Stomach smooth muscle (tissue), 2 donors: ENCODE measurements at regions not wholly inside any gene's neighbourhood (a gene's known extent, or its start where the extent isn't known, plus 50 kb on each side); places are given as distances from the start of the nearest gene placed in this dataset.

Experiments used
- H3K27ac ChIP-seq: one replicate; pipeline ENCODE4 v1.7.0; 2013; ENCODE audit warnings: mild to moderate bottlenecking, low read length, inconsistent platforms
- H3K27me3 ChIP-seq, 2 donors: one replicate each; pipeline ENCODE4 v1.7.0; 2013; ENCODE audit warnings: low read length in 2 of 2; ENCODE audit not compliant: insufficient read depth in 2 of 2, control insufficient read depth in 1 of 2
- H3K36me3 ChIP-seq, 2 donors: one replicate each; pipeline ENCODE4 v1.7.0; 2013; ENCODE audit warnings: low read length in 2 of 2; ENCODE audit not compliant: control insufficient read depth in 2 of 2, insufficient read depth in 2 of 2
- H3K4me1 ChIP-seq: one replicate; pipeline ENCODE4 v1.7.0; 2013; ENCODE audit warnings: low read length; ENCODE audit not compliant: control insufficient read depth, insufficient read depth
- H3K4me3 ChIP-seq, 2 donors: one replicate each; pipeline ENCODE4 v1.7.0; 2013; ENCODE audit warnings: low read length in 2 of 2
- H3K9ac ChIP-seq, 2 donors: one replicate each; pipeline ENCODE4 v1.7.0; 2013; ENCODE audit warnings: low read length in 2 of 2, mild to moderate bottlenecking in 1 of 2
- H3K9me3 ChIP-seq, 2 donors: one replicate each; pipeline ENCODE4 v1.7.0; 2013; ENCODE audit warnings: low read length in 2 of 2; ENCODE audit not compliant: control insufficient read depth in 2 of 2
- donor health status: healthy.
- donor health status: Pancreatic carcinoma.

GRCh38 chr3:31179768-31180167 lies 285.3 kb upstream of the GADL1 start:
- Histone ChIP-seq H3K27me3 (no peaks in the 10 kb centered on the region), H3K4me1 (no peaks in the 10 kb centered on the region), H3K9me3 (no peaks in the 10 kb centered on the region), H3K27ac (no peak overlapping the region), H3K36me3 (no peaks in the 10 kb centered on the region), H3K9ac (no peak overlapping the region), H3K4me3 (no peak overlapping the region)

DNA sequence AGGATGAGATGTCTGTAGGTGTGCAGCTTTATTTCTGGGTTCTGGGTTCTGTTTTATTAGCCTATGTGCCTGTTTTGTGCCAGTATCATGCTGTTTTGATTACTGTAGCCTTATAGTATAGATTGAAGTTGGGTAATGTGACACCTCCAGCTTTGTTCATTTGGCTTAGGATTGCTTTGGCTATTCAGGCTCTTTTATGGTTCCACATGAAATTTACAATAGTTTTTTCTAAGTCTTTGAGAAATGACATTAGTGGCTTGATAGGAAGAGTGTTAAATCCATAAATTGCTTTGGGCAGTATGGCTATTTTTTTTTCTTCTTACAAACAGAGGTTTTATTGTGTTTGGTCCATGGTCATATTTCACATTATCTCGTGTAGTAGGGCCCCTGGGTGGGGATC lies 285.8 kb upstream of the GADL1 start:
- H3K9me3 ChIP-seq, result no peaks in the 10 kb centered on the region
- H3K36me3 ChIP-seq, result no peaks in the 10 kb centered on the region
- no peak overlapping the region for H3K4me3 ChIP-seq
- H3K27ac ChIP-seq, result no peak overlapping the region
- H3K27me3 ChIP-seq, result no peaks in the 10 kb centered on the region
- no peaks in the 10 kb centered on the region for H3K4me1 ChIP-seq
- H3K9ac ChIP-seq, result no peak overlapping the region

- no peaks in the 10 kb centered on the region for H3K4me1 ChIP-seq
- no peaks in the 10 kb centered on the region for H3K27me3 ChIP-seq
- no peaks in the 10 kb centered on the region for H3K36me3 ChIP-seq
- H3K4me3 ChIP-seq, result no peak overlapping the region
- no peak overlapping the region for H3K9ac ChIP-seq
- no peaks in the 10 kb centered on the region for H3K9me3 ChIP-seq
- H3K27ac ChIP-seq, result no peak overlapping the region
Measured at GRCh38 chr3:31181661-31182060, 287.2 kb upstream of the GADL1 start.

DNA sequence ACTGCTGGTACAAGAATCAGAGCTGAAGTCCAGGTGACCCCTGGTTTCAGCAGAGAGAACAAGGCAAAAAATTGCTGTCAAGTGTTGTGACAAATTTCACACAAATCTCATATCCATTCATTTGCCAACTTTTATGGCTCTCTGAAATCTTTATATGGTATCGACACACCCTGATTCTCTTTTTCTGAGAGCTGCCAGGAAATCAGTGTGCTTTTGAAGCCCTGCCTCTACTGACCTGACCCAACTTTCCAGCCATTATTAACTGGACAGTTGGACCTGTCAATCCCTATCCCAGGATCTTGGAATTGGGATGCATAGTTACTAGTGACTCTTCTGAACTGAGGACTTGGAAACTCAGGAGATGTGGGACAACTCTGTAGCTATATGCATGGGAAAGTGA lies 288.2 kb upstream of the GADL1 start:
- Histone ChIP-seq H3K4me3 (no peak overlapping the region), H3K9me3 (no peaks in the 10 kb centered on the region), H3K4me1 (no peaks in the 10 kb centered on the region), H3K9ac (no peak overlapping the region), H3K36me3 (no peaks in the 10 kb centered on the region), H3K27ac (no peak overlapping the region), H3K27me3 (no peaks in the 10 kb centered on the region)

GRCh38 chr3:31184261-31185061 lies 290.0 kb upstream of the GADL1 start:
- Histone ChIP-seq H3K4me3 (no peak overlapping the region), H3K9me3 (no peaks in the 10 kb centered on the region), H3K4me1 (no peaks in the 10 kb centered on the region), H3K36me3 (no peaks in the 10 kb centered on the region), H3K27ac (no peak overlapping the region), H3K27me3 (no peaks in the 10 kb centered on the region), H3K9ac (no peak overlapping the region)

DNA sequence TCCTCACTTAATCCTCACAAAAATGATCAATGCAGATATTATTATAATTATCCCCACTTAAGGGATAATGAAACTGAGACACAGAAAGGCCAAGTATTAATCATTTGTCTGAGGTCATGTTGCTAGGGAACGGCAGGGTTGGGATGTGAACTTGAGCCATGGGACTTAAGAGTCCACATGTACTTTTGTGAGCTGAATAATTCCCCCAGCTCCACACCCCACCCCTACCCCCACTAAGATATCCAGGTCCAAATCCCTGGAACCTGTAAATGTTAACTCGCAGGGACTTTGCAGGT lies 290.5 kb upstream of the GADL1 start:
- H3K27ac ChIP-seq, result no peak overlapping the region
- H3K4me3 ChIP-seq, result no peak overlapping the region
- no peak overlapping the region for H3K9ac ChIP-seq
- H3K4me1 ChIP-seq, result no peaks in the 10 kb centered on the region
- no peaks in the 10 kb centered on the region for H3K27me3 ChIP-seq
- no peaks in the 10 kb centered on the region for H3K9me3 ChIP-seq
- H3K36me3 ChIP-seq, result no peaks in the 10 kb centered on the region

GRCh38 chr3:31186041-31186440 lies 291.6 kb upstream of the GADL1 start:
- Histone ChIP-seq H3K36me3 (no peaks in the 10 kb centered on the region), H3K4me3 (no peak overlapping the region), H3K9ac (no peak overlapping the region), H3K4me1 (no peaks in the 10 kb centered on the region), H3K27me3 (no peaks in the 10 kb centered on the region), H3K9me3 (no peaks in the 10 kb centered on the region), H3K27ac (no peak overlapping the region)

- Histone ChIP-seq H3K9ac (no peak overlapping the region), H3K27me3 (no peaks in the 10 kb centered on the region), H3K4me3 (no peak overlapping the region), H3K4me1 (no peaks in the 10 kb centered on the region), H3K9me3 (no peaks in the 10 kb centered on the region), H3K36me3 (no peaks in the 10 kb centered on the region), H3K27ac (no peak overlapping the region)
Measured at GRCh38 chr3:31187380-31187779, 292.9 kb upstream of the GADL1 start.

- Histone ChIP-seq H3K4me3 (no peak overlapping the region), H3K9ac (no peak overlapping the region), H3K4me1 (no peaks in the 10 kb centered on the region), H3K27me3 (no peaks in the 10 kb centered on the region), H3K27ac (no peak overlapping the region), H3K36me3 (no peaks in the 10 kb centered on the region), H3K9me3 (no peaks in the 10 kb centered on the region)
Measured at GRCh38 chr3:31188112-31188511, 293.7 kb upstream of the GADL1 start.

DNA sequence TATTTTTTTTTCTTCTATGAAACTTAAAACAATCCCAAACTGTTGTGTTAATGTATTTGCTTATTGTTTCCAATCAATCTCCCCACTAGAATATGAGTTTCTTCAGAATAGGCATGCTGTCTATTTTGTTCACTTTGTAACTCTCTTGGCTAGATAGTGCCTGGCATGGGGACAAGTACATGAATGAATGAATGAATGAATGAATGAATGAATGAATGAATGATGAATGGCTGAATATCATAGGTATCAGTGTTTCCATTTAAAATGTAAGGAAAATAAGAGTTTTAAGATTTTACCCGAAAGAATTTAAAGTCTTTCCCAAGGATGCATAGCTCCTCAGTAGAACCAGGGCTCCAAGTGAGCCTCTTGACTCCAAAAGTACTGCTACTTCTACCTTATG lies 294.9 kb upstream of the GADL1 start:
- no peaks in the 10 kb centered on the region for H3K4me1 ChIP-seq
- H3K36me3 ChIP-seq, result no peaks in the 10 kb centered on the region
- no peaks in the 10 kb centered on the region for H3K27me3 ChIP-seq
- H3K27ac ChIP-seq, result no peak overlapping the region
- H3K9ac ChIP-seq, result no peak overlapping the region
- no peaks in the 10 kb centered on the region for H3K9me3 ChIP-seq
- H3K4me3 ChIP-seq, result no peak overlapping the region

GRCh38 chr3:31189971-31190370 lies 295.5 kb upstream of the GADL1 start:
- Histone ChIP-seq H3K27me3 (no peaks in the 10 kb centered on the region), H3K4me3 (no peak overlapping the region), H3K9ac (no peak overlapping the region), H3K4me1 (no peaks in the 10 kb centered on the region), H3K27ac (no peak overlapping the region), H3K9me3 (no peaks in the 10 kb centered on the region), H3K36me3 (no peaks in the 10 kb centered on the region)
